ENCODE measurements at regions not wholly inside any gene's neighbourhood (a gene's known extent, or its start where the extent isn't known, plus 50 kb on each side); places are given as distances from the start of the nearest gene placed in this dataset.

GRCh38 chr3:104273046-104273649 is 1093.6 kb upstream of the ALCAM start:
- TF ChIP-seq CTCF (IDR thresholded peaks at IDR 0.05) (peak; percentile 71), EZH2phosphoT487 (IDR thresholded peaks at IDR 0.05) (no peak), EZH2 (IDR thresholded peaks at IDR 0.05) (no peak)

All from neural progenitor cell (in vitro differentiated cells).